ENCODE measurements at regions not wholly inside any gene's neighbourhood (a gene's known extent, or its start where the extent isn't known, plus 50 kb on each side); places are given as distances from the start of the nearest gene placed in this dataset.

GRCh38 chr18:28365411-28365831, 188.5 kb upstream of the CDH2 start:
- WGBS, 2 experiments (ENCODE audit: extremely low coverage in 1 of 2, insufficient coverage in 1 of 2, insufficient read length in 1 of 2, insufficient replicate concordance in 2 of 2, low coverage in 1 of 2, low lambda C conversion rate in 2 of 2, missing lambda C conversion rate in 1 of 2): 91% methylated on average over 1 of the region's 1 CpG; no CpG with 5 or more reads in 1 of the 2 experiments
- no peak overlapping the region for H4K91ac ChIP-seq (replicated peaks; ENCODE audit: insufficient read length, low read length)
- no peak overlapping the region for H4K5ac ChIP-seq (ENCODE audit: insufficient read length, low read depth, low read length)
- no peaks in the 10 kb centered on the region for H4K20me1 ChIP-seq (replicated peaks in 1 of 2; ENCODE audit: control insufficient read depth in 1 of 2, insufficient read depth in 2 of 2, low read length in 2 of 2)
- H3K9me3 ChIP-seq (ENCODE audit: insufficient read depth in 2 of 2, low read depth in 1 of 2, low read length in 1 of 2): no peaks in the 10 kb centered on the region
- no peak overlapping the region for H2BK20ac ChIP-seq (ENCODE audit: low read length)
- no peak overlapping the region for H2AFZ ChIP-seq (ENCODE audit: low read length)
- no peak overlapping the region for H2BK120ac ChIP-seq (replicated peaks; ENCODE audit: low read depth, low read length)
- H4K8ac ChIP-seq (ENCODE audit: extremely low read depth, insufficient read depth, low read length): no peak overlapping the region
- ChIA-PET POLR2A (ENCODE audit: partially characterized antibody) (no interaction called here), CTCF (ENCODE audit: partially characterized antibody) (interaction anchor here (1.0 to 1.1 kb wide), 2 partner anchors 9 to 597 kb away, joined by 3 read pairs; no protein-coding TSS in a partner anchor)
- H3K56ac ChIP-seq (replicated peaks; ENCODE audit: insufficient read length, low read depth, low read length): no peak overlapping the region
- no peak overlapping the region for H3K18ac ChIP-seq (ENCODE audit: extremely low read depth, low read length)
- H3K4ac ChIP-seq (replicated peaks; ENCODE audit: insufficient read length, low read depth, low read length): no peak overlapping the region
- H3K23me2 ChIP-seq (ENCODE audit: low read depth, low read length): no peaks in the 10 kb centered on the region
- no peak overlapping the region for H3K14ac ChIP-seq (ENCODE audit: insufficient read length)
- FAIRE-seq: no peak
- H3K79me1 ChIP-seq (ENCODE audit: low read depth, low read length): no peaks in the 10 kb centered on the region
- H3K4me3 ChIP-seq (ENCODE audit: extremely low read depth in 1 of 4, insufficient read depth in 2 of 4, low read depth in 3 of 4, low read length in 4 of 4): no peak overlapping the region
- H3K27ac ChIP-seq (ENCODE audit: low read depth, low read length): no peak overlapping the region
- H3K9ac ChIP-seq (replicated peaks in 1 of 4; ENCODE audit: extremely low read depth in 1 of 4, low read depth in 3 of 4, low read length in 3 of 4): no peak overlapping the region
- no peak for TF ChIP-seq TEAD4 (IDR thresholded peaks at IDR 0.05; ENCODE audit: low read depth, low read length)
- TF ChIP-seq JUN (IDR thresholded peaks at IDR 0.05; ENCODE audit: low read depth, low read length): no peak
- no peak for TF ChIP-seq RAD21 (IDR thresholded peaks at IDR 0.05 in 1 of 2, conservative IDR thresholded peaks at IDR 0.05 in 1 of 2; ENCODE audit: low read depth in 2 of 2, low read length in 2 of 2)
- TF ChIP-seq SIN3A (conservative IDR thresholded peaks at IDR 0.05 in 1 of 2, IDR thresholded peaks at IDR 0.05 in 1 of 2; ENCODE audit: low read depth in 1 of 2, low read length in 2 of 2): no peak
- TF ChIP-seq RFX5 (IDR thresholded peaks at IDR 0.05; ENCODE audit: borderline replicate concordance, low read depth, low read length): no peak
- DNase-seq (ENCODE audit: low read depth in 1 of 2, low spot score in 2 of 2): no peak
- no peak overlapping the region for H2BK5ac ChIP-seq (ENCODE audit: low read depth, low read length)
- no peaks in the 10 kb centered on the region for H3K4me1 ChIP-seq (replicated peaks in 1 of 4; ENCODE audit: control insufficient read depth in 3 of 4, insufficient read depth in 4 of 4, low read length in 3 of 4)
- no peaks in the 10 kb centered on the region for H3K27me3 ChIP-seq (replicated peaks in 1 of 4; ENCODE audit: control insufficient read depth in 3 of 4, extremely low read depth in 1 of 4, insufficient read depth in 3 of 4, low read length in 3 of 4)
- no peak overlapping the region for H2BK12ac ChIP-seq (ENCODE audit: low read depth, low read length)
- no peak overlapping the region for H3K4me2 ChIP-seq (ENCODE audit: insufficient read depth in 1 of 2, low read depth in 2 of 2, low read length in 2 of 2)
- H3K36me3 ChIP-seq (ENCODE audit: control insufficient read depth in 2 of 4, insufficient read depth in 4 of 4, low read length in 3 of 4): no peaks in the 10 kb centered on the region; a peak in 1 of 8 replicates
- no peak overlapping the region for H2AK5ac ChIP-seq (ENCODE audit: low read depth, low read length)
- H3K23ac ChIP-seq (ENCODE audit: insufficient read length): no peak overlapping the region
- no peak overlapping the region for H2BK15ac ChIP-seq (ENCODE audit: low read length)
- no peaks in the 10 kb centered on the region for H3K79me2 ChIP-seq (ENCODE audit: control insufficient read depth in 1 of 2, insufficient read depth in 2 of 2, low read length in 2 of 2)
